HL-60 (cell line): ENCODE measurements at regions not wholly inside any gene's neighbourhood (a gene's known extent, or its start where the extent isn't known, plus 50 kb on each side); places are given as distances from the start of the nearest gene placed in this dataset.

ENCODE experiments used
- GABPA ChIP-seq: IDR thresholded peaks from 2 replicates; pipeline ENCODE4 v1.6.1; 2012; ENCODE audit warnings: low read depth
- TF ChIP-seq, protein P1 (sequence below): IDR thresholded peaks from one replicate; pipeline ENCODE4 v1.5.1; 2011; ENCODE audit warnings: low read length, control low read depth, inconsistent platforms; ENCODE audit not compliant: insufficient read depth

- TF ChIP-seq, protein P1, sequence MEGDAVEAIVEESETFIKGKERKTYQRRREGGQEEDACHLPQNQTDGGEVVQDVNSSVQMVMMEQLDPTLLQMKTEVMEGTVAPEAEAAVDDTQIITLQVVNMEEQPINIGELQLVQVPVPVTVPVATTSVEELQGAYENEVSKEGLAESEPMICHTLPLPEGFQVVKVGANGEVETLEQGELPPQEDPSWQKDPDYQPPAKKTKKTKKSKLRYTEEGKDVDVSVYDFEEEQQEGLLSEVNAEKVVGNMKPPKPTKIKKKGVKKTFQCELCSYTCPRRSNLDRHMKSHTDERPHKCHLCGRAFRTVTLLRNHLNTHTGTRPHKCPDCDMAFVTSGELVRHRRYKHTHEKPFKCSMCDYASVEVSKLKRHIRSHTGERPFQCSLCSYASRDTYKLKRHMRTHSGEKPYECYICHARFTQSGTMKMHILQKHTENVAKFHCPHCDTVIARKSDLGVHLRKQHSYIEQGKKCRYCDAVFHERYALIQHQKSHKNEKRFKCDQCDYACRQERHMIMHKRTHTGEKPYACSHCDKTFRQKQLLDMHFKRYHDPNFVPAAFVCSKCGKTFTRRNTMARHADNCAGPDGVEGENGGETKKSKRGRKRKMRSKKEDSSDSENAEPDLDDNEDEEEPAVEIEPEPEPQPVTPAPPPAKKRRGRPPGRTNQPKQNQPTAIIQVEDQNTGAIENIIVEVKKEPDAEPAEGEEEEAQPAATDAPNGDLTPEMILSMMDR, result no peak
- no peak for TF ChIP-seq GABPA
Measured at GRCh38 chr4:71882113-71882841, 98.4 kb upstream of the GC start.
